HG03378 (cell line): ENCODE measurements at regions not wholly inside any gene's neighbourhood (a gene's known extent, or its start where the extent isn't known, plus 50 kb on each side); places are given as distances from the start of the nearest gene placed in this dataset.
"Not testable (repeated sequence)": the region's sequence is repeated elsewhere in the genome, so short reads cannot be mapped to it uniquely, and the experiment has no call there.

Experiments used
- ATAC-seq: cut with Tn5 transposase; IDR thresholded peaks from one replicate; pipeline ENCODE4 v1.9.1; 2021; ENCODE audit warnings: mild to moderate bottlenecking, moderate library complexity; ENCODE audit not compliant: unreplicated experiment

DNA sequence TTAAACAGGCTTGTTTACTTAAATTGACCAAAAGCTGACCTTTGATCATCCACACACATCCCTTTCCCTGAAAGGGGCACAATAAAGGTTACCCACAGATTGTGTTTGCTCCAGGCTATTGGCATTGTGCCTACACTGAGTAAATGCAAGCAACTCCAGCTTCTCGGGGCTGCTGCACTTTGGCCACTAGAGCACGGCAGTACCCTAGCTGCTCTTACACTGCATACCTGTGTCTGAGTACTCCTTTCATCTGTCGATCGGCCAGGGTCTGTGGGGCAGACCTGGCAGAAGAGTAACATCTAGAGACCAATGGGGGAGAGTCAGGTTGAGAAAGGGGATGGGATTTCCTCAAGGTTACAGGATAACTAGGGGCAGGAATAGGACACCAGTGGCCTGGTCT, 281.9 kb upstream of the NMUR2 start:
- ATAC-seq: no peak

DNA sequence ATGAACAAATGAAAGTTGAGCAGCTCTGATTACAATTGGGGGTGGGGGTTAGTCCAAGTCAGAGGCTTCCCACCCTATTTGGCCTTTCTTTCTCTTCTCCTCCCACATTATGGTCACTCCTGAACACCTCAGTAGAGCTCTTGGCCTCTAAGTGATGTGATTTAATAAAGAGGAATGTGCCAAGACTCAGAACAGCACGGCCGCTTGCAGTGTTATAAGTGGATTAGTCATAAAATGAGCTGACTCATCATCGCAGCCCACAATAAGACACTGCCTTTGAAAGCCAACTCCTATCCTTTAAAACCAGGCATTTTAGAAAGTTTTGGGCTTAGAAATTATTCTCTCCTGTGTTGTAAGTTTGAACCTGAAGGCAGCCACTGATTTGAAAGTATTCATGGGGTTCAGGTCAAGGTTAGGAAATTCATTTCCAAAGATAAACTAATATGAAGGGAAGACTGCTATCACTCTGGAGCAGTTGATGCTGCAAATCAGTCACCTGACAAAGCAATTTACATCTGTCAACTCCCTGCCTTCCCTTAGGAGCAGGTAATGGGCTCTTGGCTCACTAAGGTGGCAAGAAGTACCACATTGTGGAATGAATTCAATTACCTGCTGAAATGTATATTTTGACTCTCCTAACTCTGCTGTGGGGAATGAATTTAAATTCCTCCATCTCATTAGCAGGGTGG, 283.6 kb upstream of the NMUR2 start:
- no peak for ATAC-seq

DNA sequence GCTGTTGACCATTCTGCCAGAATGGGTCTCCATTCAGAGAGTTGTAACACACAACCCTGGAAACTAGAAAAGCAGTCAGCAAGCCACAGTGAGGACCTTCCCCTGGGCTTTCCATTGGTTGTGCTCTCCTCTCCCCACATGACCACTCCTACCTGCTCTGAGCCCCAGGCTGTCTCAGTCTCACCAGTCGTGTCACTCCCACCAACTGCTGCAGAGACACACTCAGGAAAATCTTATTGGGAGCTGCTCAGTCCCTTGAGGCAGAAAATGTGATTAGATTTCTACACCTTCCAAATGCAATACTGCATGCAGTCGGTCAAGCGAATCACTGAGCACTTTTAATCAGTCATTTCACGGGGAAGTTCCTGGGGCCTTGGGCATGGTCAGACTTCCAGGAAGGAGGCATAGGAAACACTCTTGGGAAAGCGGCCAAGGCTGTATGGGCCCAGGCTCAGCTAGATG, 284.2 kb upstream of the NMUR2 start:
- no peak for ATAC-seq

DNA sequence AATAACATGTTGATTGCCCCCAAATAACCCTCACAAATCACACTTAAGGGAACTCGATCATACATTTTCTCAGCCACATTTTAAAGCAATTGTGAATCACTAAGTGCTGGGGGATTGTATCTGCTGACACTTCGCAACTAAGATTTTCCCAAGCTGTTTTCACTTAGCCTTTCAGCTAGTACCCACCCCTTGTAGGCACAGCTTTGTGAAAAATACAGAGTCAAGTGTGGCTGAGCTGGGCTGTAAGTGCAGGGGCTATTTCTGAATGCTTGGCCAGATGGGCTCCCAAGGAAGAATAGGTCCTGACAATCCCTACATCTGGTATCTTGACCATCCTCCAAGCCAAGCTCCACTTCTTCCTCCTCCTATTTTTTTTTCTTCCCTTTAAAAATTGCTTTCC, 289.2 kb upstream of the NMUR2 start:
- no peak for ATAC-seq

DNA sequence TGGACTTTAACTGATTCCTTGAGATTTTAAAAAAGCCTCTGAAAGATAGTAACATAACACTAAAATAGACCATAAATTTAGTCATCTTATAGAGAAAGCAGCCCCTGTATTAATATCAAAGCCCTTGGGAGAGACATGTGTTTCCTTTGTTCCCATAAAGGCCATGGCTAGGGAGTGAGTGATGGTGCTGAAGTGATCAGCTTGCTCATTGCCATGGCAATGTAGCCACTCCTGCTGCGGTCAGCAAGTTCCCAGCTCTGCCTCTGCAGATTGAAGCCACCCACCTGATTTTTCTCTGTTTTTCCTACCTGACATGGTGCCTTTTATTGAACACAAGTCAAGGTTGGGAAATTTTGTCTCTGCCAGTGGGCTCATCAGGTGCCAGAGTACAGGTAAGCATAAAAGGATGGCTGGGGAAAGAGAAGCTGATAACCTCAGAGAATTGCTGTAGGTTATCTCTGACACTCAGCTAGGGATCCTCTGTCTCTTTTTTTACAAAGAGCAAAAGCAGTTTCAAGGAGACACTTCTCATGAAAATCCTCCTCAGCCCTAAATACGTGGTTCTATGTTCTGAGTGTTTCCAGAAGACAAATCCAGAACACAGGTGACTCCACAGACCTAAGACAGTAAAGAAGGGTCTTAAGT, 296.3 kb upstream of the NMUR2 start:
- no peak for ATAC-seq

DNA sequence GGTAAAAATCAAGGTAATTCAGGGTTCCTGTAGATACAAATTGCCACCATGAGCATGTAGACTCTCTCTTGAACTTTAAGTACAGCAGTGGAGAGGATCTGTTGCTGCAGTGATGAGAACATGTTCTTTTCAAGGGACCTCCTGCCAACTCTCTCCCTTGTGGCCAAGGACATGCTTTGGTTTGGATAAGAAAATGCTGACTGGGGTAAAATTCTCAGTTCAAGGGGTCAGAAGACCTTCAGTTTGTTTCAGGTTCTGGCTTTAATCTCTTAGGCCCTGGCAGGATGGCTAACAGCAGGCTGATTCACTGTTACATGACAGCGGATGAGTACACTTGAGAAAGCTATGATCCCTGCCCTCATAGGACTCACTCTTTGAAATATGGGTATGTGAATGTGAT, 299.2 kb upstream of the NMUR2 start:
- ATAC-seq: no peak

DNA sequence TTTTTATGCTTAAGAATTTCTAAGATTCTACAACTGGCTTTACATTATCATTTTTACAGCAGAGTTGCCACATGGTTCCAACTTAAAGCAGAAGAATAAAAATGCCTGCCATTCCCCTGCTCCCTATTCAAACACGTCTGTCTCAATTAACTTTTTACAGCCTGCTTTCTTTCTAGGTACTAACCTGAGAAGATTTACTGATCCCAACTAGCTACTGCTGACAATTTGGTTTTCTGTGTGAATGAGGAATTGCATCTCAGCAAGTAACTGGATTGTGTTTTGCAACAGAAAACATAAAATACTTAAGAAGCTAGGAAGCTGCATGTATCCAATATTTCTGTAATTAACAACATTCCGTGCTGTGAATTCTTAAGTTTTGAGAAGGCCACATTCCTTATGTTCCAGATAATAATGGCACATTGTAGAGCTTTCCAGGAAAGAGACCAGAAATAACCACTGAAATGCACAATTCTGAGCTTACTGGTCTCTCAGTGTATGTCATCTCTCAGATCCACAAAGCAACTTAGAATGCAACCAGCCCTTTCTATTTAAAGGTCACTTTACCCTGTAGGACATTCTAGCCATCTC, 306.8 kb upstream of the NMUR2 start:
- no peak for ATAC-seq

DNA sequence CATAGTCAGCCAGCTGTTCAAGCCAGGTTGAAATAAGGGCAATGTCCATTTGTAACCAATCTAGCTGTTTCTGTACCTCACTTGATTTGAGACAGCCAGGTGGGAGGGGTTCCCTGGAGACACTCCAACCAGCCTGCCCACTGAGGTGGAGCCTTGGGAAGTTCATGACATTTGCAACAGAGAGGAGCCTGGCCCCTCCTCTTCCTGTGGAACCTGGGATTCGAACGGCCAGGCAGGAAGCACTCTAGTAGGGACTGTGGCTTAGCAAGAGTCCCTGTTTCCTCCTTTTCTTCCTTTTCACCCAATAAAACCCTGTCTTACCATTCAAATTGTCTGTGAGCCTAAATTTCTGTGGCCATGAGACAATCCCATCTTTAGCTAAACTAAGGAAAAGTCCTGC, 312.3 kb upstream of the NMUR2 start:
- no peak for ATAC-seq

DNA sequence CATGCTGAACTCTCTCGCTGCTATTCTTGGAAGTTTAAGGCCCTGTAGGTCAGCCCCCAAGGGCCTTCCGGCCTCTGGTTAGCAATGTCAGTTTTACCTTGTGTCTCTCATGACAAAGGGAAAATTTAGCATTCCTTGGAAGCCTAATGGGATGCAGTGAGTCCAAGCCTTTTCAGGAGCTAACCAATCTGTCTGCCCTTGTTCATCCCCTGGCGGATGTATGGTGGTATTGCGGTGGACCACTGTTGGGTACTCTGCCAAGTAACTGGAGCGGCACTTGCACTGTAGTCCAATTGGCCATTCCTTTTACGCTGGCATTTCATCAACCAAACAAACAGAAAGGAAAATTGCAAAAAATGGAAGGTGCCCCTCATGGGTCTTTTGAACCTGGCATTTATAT, 318.4 kb upstream of the NMUR2 start:
- ATAC-seq: no peak

DNA sequence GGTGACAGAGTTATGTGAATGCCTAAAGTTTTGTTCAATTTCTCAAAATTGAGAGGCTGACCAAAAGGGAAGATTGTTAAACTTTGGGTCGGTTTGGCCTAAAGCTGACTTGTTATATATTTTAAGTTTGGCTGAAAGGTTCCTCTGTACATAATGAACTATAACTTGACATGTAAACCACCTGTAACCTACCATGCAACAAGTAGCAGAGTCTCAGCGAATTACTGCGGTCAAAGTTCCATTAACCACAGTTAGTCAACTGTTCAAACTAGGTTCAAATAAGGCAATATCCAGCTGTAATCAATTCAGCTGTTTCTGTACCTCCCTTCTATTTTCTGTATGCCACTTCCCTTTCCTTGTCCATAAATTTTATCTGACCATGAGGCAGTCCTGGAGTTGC, 325.1 kb upstream of the NMUR2 start:
- ATAC-seq: no peak

DNA sequence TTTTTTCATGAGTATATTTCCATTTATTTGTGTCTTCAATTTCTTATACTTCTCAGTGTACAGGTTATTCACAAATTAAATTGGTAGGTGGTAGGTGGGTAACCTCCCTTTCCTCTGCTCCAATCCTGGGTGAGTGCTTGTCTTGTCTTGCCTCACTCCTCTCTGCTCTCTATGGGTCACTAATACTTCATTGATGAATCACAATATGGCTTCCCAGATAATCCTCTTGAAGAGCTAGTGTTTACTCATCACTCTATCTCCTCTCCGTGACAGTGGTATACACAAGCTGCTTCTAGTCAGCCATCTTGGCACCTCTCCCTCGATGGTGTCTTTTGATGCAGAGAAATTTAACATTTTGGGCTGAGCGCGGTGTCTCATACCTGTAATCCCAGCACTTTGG, 331.8 kb upstream of the NMUR2 start:
- ATAC-seq: no peak

DNA sequence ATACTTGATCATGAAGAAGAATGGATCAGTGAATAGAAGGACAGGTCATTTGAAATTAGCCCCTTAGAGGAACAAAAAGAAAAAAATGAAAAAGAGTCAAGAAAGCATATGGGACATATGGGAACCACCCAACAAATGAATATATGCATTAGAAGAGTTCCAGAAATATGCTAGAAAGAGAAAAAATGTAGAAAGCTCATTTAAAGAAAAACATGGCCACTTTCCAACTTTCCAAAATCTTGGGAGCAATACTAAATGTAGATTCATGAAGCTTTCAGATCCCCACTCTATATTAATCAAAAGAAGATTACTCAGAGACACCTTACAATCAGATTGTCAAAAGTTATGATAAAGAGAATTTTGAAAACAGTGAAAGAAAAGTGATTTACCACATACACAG, 334.8 kb upstream of the NMUR2 start:
- ATAC-seq: no peak

DNA sequence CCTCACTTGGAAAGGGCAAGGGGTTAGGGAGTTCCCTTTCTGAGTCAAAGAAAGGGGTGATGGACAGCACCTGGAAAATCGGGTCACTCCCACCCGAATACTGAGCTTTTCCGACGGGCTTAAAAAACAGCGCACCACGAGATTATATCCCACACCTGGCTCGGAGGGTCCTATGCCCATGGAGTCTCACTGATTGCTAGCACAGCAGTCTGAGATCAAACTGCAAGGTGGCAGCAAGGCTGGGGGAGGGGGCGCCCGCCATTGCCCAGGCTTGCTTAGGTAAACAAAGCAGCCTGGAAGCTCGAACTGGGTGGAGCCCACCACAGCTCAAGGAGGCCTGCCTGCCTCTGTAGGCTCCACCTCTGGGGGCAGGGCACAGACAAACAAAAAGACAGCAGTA, 336.0 kb upstream of the NMUR2 start:
- ATAC-seq: not testable (repeated sequence)

DNA sequence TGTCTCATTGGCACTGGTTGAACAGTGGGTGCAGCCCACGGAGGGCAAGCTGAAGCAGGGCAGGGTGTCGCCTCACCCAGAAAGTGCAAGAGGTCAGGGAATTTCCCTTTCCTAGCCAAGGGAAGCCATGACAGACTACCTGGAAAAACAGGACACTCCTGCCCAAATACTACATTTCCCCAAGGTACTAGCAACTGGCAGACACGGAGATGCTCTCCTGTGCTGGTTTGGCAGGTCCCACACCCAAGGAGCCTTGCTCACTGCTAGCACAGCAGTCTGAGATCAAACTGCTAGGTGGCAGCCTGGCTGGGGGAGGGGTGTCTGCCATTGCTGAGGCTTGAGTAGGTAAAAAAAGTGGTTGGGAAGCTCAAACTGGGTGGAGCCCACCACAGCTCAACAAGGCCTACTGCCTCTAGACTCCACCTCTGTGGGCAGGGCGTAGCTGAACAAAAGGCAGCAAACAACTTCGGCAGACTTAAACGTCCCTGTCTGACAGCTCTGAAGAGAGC, 382.7 kb upstream of the NMUR2 start:
- not testable (repeated sequence) for ATAC-seq

DNA sequence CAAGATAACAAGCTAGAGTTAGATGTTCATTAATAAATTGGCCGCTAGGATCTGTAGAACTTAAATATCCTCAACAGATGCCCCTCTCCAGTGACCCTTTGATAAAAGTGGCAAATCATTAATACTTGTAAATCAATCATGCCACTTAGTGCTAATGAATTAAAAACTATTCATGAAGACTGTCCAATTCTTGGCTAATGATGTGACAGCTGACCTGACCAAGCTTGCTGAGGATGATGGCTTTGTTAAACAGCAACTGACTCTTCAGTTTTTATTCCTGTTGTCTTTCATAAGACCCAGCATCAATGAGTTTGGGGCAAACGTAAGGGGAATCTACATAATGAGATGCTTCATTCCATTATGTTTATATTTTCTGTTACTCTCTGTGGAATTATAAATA, 396.8 kb upstream of the NMUR2 start:
- ATAC-seq: no peak

DNA sequence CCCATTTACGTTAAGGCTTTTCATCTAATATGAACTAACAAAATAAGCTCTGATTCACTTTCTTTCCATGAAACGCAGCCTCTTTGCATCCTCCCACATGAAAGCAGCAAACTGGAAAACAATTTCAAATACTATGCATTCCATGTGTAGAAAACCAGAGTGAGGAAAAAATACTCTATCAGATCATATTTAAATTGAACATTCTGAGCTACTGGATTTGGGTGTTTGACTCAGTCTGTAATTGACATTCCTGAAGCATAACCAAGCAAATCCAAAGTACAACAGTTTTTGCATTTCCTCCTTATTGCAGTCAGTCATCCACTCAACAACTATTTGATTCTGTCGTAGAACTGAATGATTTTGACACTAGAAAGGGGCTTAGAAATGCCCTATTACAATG, 399.1 kb upstream of the NMUR2 start:
- ATAC-seq: no peak

DNA sequence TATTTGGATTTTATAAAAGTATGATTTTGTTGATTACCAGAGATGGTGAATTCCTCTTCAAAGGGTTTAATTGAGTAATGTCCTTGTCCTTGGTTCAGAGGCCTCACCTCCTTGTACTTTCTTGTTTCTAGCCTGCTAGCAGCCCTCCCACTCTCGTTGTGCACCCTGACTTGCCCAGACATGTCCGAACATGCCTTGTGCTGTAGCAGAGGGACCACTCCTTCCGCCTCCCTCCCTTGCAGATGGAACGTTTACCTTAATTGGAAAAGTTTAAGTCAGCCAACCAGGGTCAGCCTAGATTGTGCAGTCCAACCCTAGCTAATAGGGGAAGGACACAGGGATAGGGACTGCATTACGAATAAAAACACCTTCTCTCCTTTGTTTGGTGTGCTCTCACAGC, 406.9 kb upstream of the NMUR2 start:
- no peak for ATAC-seq

DNA sequence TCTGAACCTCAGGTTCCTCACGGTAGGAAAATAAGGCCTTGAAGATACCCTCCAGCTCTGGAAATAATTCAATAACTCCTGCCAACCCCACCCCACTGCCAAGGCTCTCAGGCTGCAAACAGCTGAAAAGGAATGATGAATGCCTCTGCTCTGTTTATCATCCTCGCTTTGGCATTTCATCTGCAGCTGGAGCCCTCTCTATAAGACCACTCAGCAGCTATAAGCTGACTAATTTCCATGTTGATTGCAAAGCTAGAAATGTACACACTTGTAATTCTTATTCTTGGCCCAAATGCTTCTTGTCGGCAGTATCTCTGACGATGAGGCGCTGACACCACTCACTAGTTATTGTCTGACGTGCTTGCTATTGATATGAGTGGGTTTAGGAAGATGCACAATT, 408.4 kb upstream of the NMUR2 start:
- no peak for ATAC-seq

DNA sequence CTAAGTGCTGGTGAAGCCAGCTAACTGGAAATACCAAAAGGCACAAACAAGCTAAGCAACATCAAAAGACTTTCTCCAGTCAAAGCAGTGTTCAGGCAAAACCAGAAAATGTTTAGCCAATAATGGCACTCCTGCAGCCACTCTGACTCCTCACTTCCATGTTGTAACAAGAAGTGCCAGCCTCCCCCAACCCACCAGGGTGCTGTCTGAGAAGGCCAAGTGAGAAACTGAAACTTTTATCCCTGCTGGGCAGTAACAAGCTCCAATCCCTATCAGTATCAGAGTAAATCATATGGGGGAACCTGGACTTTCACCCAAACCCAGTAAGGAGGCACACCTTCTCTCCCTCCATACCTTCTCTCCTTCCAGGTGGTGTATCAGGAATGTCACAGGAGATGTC, 414.8 kb upstream of the NMUR2 start:
- ATAC-seq: no peak

DNA sequence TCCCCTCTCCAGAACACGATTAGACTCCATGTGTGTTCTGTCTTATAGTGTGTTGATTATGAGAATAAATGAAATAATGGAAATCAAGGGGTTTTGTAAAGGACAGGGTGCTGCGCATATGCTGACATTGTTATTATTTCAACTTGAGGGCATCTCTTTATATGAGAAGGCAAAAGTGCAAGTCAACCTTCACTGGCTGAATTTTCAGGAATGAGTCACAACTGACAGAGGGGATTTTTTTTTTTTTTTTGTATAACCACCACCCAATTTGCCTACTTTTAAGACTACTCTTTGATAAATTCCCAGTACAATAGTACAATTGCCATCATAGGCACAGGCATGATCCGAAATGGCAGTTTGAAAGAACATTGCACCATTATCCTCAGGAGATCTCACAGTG, 419.2 kb upstream of the NMUR2 start:
- ATAC-seq: no peak

DNA sequence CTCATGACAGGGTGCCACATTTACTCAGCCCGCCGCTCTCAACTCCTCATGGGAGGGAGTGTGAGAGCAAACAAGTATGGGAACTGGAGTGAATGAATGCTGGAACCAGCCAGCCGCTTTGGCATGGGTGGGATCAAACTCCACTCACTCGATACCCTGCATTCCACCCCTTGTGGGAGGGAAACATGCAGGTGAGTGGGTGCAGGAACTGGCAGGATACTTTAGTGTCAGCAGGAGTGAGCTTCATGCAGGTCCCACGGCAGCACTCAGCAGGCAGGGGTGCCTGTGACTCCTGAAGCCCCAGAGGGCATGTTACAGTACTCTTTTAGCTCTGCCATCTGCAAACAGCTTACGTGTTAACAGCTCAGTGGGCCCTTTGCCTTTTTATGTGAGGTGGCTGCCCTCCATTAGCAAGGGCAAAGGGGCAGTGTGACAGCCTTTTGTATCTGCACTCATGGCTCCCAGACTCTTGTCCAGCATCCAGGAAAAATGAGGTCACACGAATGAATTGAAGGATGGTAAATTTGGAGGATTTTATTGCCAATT, 433.2 kb upstream of the NMUR2 start:
- no peak for ATAC-seq

DNA sequence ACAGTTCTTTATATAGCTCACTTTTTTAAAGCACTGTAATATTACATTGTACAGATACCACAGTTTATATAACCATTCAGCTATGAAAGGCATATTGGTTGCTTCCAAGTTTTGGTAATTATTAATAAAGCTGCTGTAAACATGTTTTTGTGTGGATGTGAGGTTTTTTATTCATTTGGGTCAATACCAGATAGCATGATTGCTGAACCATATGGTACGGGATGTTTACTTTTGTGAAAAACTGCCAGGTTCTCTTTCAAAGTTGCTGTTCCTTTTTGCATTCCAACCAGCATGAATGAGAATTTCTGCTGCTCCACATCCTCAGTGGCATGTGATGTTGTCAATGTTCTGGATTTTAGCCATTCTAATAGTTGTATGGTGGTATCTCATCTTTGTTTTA, 439.6 kb upstream of the NMUR2 start:
- ATAC-seq: no peak
